SU-DHL-6 (cell line): ENCODE measurements at regions not wholly inside any gene's neighbourhood (a gene's known extent, or its start where the extent isn't known, plus 50 kb on each side); places are given as distances from the start of the nearest gene placed in this dataset.

Source experiments
- CTCF ChIP-seq: fragments of 200-600 bp; sonication (generic); IDR thresholded peaks from one replicate; pipeline ENCODE4 v1.5.1; 2017; ENCODE audit warnings: antibody characterized with exemption, mild to moderate bottlenecking, low read length, moderate library complexity; ENCODE audit not compliant: insufficient read depth, poor library complexity, severe bottlenecking
- EZH2phosphoT487 ChIP-seq: fragments of 200-600 bp; sonication (generic), shearing (Covaris generic); conservative IDR thresholded peaks from 2 replicates; pipeline ENCODE4 v1.6.1; 2018; ENCODE audit warnings: mild to moderate bottlenecking, antibody characterized with exemption, low read length, moderate library complexity, mixed read lengths

GRCh38 chr1:48109390-48110013 is 112.3 kb upstream of the TRABD2B start:
- TF ChIP-seq CTCF (peak; percentile 38), EZH2phosphoT487 (no peak)
